HG03175 (cell line): ENCODE measurements at regions not wholly inside any gene's neighbourhood (a gene's known extent, or its start where the extent isn't known, plus 50 kb on each side); places are given as distances from the start of the nearest gene placed in this dataset.
"Not testable (repeated sequence)": the region's sequence is repeated elsewhere in the genome, so short reads cannot be mapped to it uniquely, and the experiment has no call there.

Experiments
- ATAC-seq: cut with Tn5 transposase; IDR thresholded peaks from one replicate; pipeline ENCODE4 v1.9.1; 2021; ENCODE audit warnings: mild to moderate bottlenecking, moderate library complexity; ENCODE audit not compliant: unreplicated experiment

DNA sequence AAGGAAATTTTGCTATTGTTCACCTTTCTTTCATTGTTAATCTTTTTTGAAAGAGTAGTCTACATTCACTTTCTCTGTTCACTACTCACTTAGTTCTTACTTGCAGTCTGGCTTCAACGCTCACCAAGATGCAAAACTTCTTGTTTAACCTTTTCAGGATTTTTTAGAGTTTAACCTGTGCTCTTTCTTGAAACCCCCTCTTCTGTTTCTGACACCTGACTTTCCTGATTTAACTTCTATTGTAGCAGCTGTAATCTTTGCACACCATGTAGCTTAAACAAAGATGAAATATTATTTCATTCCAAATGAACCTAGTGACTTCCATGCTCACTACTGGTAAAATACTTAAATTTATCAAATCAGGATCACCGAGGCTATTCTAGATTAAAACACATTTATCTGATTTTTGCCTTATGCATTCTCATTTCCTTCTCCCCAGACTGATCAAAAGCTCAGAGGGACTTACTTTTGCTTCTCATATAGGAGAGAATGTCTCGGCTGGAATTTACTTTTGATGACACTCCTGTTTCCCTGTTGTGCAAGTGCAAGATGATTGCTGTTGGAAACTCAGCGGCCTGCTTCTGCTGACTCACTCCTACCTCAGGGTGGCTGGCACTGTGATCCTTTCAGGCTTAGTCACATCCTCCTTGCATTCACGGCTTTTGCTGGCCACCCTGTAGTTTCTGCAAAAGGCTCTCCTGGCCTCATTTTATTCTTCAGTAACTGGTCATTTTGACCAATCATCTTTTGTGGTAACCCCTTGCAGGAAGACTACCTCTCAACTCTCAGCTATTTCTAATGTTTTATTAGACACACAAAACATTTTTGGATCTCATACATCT is 109.3 kb upstream of the IFNE start:
- ATAC-seq: no peak

- ATAC-seq: no peak
Measured at GRCh38 chr9:21592063-21592338, 109.9 kb upstream of the IFNE start.

DNA sequence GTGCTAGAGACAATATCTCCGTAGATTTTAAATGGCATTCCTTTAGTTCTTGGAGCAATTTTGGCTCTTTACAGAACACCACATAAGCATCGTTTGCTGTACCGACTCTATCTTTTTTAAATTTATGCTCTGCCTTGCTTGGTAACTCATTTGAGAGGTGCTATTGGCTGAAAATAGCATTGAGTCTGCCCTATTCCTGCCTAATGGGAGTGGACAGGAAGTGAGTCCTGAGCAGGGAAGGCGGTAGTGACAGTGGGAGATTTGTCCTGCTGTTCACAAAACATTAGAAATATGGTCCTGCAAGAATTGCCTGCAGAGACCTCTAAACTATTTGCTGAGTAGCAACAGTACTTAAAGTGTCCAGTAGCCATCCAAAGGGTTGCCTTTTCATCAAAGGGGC is 115.2 kb upstream of the IFNE start:
- ATAC-seq: no peak

GRCh38 chr9:21598749-21599148 is 116.6 kb upstream of the IFNE start:
- no peak for ATAC-seq

DNA sequence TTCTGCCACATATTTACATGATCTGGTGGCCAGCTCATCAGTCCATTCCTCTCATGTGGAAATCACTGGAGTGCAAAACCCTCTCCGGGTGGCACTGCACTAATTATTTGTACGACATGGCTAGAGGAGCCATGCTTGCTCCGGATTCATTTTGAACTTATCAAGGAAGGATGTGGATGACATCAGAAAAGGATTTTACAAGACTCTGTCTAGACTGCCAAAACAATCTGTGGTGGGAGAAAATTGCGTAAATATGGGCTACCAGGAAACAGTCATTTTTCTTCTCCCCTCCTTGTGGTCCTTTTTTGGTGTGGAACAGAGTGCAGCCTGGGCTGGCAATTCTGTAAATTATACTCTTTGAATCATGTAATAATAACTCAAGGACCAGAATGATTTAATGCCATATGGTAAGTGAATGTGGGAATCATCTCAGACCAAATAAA is 123.4 kb upstream of the IFNE start:
- ATAC-seq: no peak

GRCh38 chr9:21607576-21607975 is 125.5 kb upstream of the IFNE start:
- no peak for ATAC-seq

- ATAC-seq: no peak
Measured at GRCh38 chr9:21608200-21608599, 126.1 kb upstream of the IFNE start.

- no peak for ATAC-seq
Measured at GRCh38 chr9:21609506-21609905, 127.4 kb upstream of the IFNE start.

DNA sequence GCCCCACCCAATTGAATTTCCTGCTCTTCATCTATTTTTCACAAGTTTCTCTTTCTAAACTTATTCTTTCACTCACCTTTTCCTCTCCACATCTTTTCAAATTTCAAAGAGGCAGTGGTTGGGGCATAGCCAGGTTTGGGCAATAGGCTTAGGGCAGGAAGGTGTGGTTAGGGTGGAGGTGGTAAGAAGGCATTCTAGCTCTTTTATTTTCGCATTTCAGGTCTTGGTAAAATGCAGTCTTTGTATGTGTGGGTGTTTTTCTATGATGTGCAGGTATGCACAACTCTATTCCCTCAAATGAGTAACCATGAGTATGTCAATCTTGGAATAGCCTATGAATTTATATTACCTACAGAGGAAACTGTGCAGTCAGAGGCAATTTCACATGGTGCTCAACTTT is 129.8 kb upstream of the IFNE start:
- no peak for ATAC-seq

GRCh38 chr9:21615018-21615417 is 132.9 kb upstream of the IFNE start:
- no peak for ATAC-seq

GRCh38 chr9:21615446-21615845 is 133.3 kb upstream of the IFNE start:
- no peak for ATAC-seq

- no peak for ATAC-seq
Measured at GRCh38 chr9:21616082-21616778, 134.1 kb upstream of the IFNE start.

DNA sequence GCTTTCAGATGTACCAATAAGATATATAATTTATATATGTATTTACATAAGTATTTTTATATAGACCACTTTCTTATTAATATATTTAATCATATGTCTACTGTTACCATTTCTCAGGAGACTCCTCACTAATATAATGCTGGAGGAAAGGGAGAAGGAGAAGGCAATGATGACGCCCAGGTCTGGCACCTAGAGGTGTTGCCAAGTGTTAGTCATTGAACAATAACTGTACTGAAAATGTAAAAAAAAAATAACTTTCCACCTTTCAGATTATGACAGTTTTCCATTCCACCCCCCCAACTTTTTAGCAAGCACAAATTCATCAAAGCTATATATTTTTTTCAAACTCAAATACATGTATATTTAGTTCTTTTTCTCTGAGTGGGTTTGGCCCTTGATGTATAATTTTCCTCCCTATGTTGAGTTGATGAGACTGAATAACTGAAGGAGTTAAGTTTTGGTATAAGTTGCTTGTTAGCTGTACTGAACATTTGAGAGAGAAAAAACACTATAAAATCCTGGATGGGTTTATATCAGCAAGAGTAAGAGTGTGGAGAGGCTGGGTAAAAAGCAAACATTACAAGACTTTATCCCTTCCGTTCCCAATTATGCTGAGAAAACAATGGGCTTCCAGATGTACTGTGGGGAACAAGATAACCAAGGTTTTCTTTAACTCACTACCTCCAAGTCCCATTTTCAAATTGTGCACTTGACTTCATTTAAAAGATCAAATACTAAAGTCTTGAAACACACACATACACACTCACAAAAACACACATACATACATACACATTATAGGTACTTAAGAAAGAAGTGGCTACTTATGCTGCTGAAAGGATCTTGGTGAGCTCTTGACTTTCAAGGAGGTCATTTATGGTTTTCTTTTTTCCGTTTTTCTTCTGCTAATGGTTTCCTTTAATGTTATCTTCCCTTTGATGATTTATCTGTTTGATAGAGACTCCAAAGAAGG is 142.8 kb upstream of the IFNE start:
- ATAC-seq: no peak

DNA sequence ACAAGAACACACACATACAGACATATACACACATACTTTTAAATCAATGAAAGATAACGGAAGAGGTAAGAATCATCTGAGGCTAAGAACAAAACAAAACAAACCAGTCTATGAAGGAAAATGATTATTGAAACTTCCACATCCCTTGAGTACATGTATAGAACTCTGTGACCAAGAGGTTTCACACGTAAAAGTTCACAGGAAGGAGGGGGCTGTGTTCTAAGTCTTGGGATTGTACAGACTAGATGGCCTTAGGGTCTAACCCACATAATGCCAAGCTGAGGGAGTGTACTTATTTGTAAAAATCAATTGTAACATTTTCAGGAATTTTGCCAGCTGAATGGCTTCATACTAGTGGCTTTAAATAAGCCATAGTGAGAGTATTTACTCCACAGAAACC is 144.4 kb upstream of the IFNE start:
- no peak for ATAC-seq

- not testable (repeated sequence) for ATAC-seq
Measured at GRCh38 chr9:21628954-21629353, 146.8 kb upstream of the IFNE start.

GRCh38 chr9:21634951-21635350 is 152.8 kb upstream of the IFNE start:
- ATAC-seq: no peak

GRCh38 chr9:21638104-21638503 is 156.0 kb upstream of the IFNE start:
- ATAC-seq: no peak

DNA sequence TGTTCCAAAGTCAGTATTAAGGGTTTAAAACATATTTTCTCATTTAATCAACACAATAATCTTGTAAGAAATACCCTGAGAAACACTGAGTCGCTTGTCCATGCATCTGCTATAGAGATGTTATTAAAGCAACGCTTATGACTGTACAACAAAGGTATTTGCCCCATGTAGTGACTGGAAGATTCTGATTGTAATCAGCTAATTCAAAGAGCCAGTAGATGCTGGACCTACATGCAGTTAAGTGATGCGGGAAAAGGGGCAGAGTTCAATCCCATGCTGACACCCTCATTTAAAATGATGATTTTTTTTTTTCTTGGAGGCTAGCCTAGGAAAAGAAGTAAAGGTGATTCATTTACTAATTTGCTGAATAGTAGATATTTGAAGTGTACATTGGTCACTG is 149.3 kb upstream of the MTAP start:
- ATAC-seq: no peak

- no peak for ATAC-seq
Measured at GRCh38 chr9:21653589-21653988, 148.8 kb upstream of the MTAP start.

- ATAC-seq: no peak
Measured at GRCh38 chr9:21656776-21657674, 145.4 kb upstream of the MTAP start.
